SK-N-SH treated with all-trans-retinoic acid at 6 μM for 48 hours (cell line): ENCODE measurements at regions not wholly inside any gene's neighbourhood (a gene's known extent, or its start where the extent isn't known, plus 50 kb on each side); places are given as distances from the start of the nearest gene placed in this dataset.

Source experiments
- ATAC-seq: fragments of 200-7000 bp; cut with Tn5 transposase; 3 replicates; pipeline ENCODE4 v1.9.1; 2020; ENCODE audit warnings: mild to moderate bottlenecking, moderate library complexity
- ARNTL ChIP-seq: fragments of 450-650 bp; formaldehyde crosslinking; IDR thresholded peaks from 2 replicates; pipeline ENCODE4 v1.5.0; 2020; ENCODE audit warnings: low read depth, mild to moderate bottlenecking, moderate library complexity, borderline replicate concordance
- BACH2 ChIP-seq: fragments of 250-450 bp; sonication (Bioruptor Pico); IDR thresholded peaks from 2 replicates; pipeline ENCODE4 v1.9.0; 2021; ENCODE audit warnings: mild to moderate bottlenecking, borderline replicate concordance
- CSDC2 ChIP-seq: fragments of 250-450 bp; sonication (Bioruptor Pico); IDR thresholded peaks from 2 replicates; pipeline ENCODE4 v1.5.0; 2020; ENCODE audit warnings: mild to moderate bottlenecking, moderate library complexity
- CSRNP3 ChIP-seq: fragments of 250-450 bp; sonication (Bioruptor Pico); IDR thresholded peaks from 2 replicates; pipeline ENCODE4 v1.5.1; 2021; ENCODE audit warnings: mild to moderate bottlenecking, moderate library complexity
- ESRRG ChIP-seq: fragments of 250-450 bp; sonication (Bioruptor Pico); IDR thresholded peaks from 2 replicates; pipeline ENCODE4 v1.6.1; 2021; ENCODE audit warnings: mild to moderate bottlenecking
- GLIS3 ChIP-seq: fragments of 250-450 bp; sonication (Bioruptor Pico); IDR thresholded peaks from 2 replicates; pipeline ENCODE4 v1.5.0; 2020; ENCODE audit warnings: mild to moderate bottlenecking, moderate library complexity
- ISL1 ChIP-seq: fragments of 250-450 bp; sonication (Bioruptor Pico); IDR thresholded peaks from 2 replicates; pipeline ENCODE4 v2.1.2; 2022; ENCODE audit warnings: mild to moderate bottlenecking, moderate library complexity
- OSR1 ChIP-seq: fragments of 250-450 bp; sonication (Bioruptor Pico); IDR thresholded peaks from 2 replicates; pipeline ENCODE4 v1.8.0; 2022; ENCODE audit warnings: moderate library complexity, mild to moderate bottlenecking, inconsistent platforms
- PPARA ChIP-seq: fragments of 250-450 bp; sonication (Bioruptor Pico); IDR thresholded peaks from 2 replicates; pipeline ENCODE4 v1.5.0; 2020; ENCODE audit warnings: mild to moderate bottlenecking, borderline replicate concordance
- RARB ChIP-seq: fragments of 250-450 bp; sonication (Bioruptor Pico); IDR thresholded peaks from 2 replicates; pipeline ENCODE4 v1.8.0; 2021; ENCODE audit warnings: mild to moderate bottlenecking, moderate library complexity
- SNAI2 ChIP-seq: fragments of 250-450 bp; sonication (Bioruptor Pico); IDR thresholded peaks from 2 replicates; pipeline ENCODE4 v1.5.0; 2020; ENCODE audit warnings: mild to moderate bottlenecking, moderate library complexity
- TOX ChIP-seq: fragments of 250-450 bp; sonication (Bioruptor Pico); IDR thresholded peaks from 2 replicates; pipeline ENCODE4 v1.8.0; 2021; ENCODE audit warnings: mild to moderate bottlenecking, moderate library complexity, borderline replicate concordance
- ZFP3 ChIP-seq: fragments of 250-450 bp; sonication (Bioruptor Pico); IDR thresholded peaks from 2 replicates; pipeline ENCODE4 v1.5.0; 2020; ENCODE audit warnings: mild to moderate bottlenecking, moderate library complexity
- ZFP30 ChIP-seq: fragments of 450-650 bp; formaldehyde crosslinking; IDR thresholded peaks from 2 replicates; pipeline ENCODE4 v1.5.0; 2022; ENCODE audit warnings: mild to moderate bottlenecking, moderate library complexity
- ZNF565 ChIP-seq: fragments of 450-650 bp; formaldehyde crosslinking; conservative IDR thresholded peaks from 2 replicates; pipeline ENCODE4 v1.5.0; 2020; ENCODE audit warnings: low read depth, mild to moderate bottlenecking, moderate library complexity
- ZNF70 ChIP-seq: fragments of 450-650 bp; formaldehyde crosslinking; IDR thresholded peaks from 2 replicates; pipeline ENCODE4 v1.5.0; 2020; ENCODE audit warnings: mild to moderate bottlenecking, moderate library complexity
- ZNF8 ChIP-seq: fragments of 450-650 bp; formaldehyde crosslinking; IDR thresholded peaks from 2 replicates; pipeline ENCODE4 v1.5.0; 2020; ENCODE audit warnings: mild to moderate bottlenecking, moderate library complexity
- TF ChIP-seq, protein P1 (sequence below): fragments of 250-450 bp; sonication (Bioruptor Pico); IDR thresholded peaks from 2 replicates; pipeline ENCODE4 v1.5.1; 2020; ENCODE audit warnings: low read depth, mild to moderate bottlenecking, moderate library complexity
- TF ChIP-seq, protein P2 (sequence below): fragments of 250-450 bp; sonication (Bioruptor Pico); IDR thresholded peaks from 2 replicates; pipeline ENCODE4 v1.8.0; 2020; ENCODE audit warnings: mild to moderate bottlenecking, moderate library complexity, borderline replicate concordance
- TF ChIP-seq, protein P3 (sequence below): fragments of 250-450 bp; sonication (Bioruptor Pico); IDR thresholded peaks from 2 replicates; pipeline ENCODE4 v1.8.0; 2021; ENCODE audit warnings: low read depth, mild to moderate bottlenecking, moderate library complexity, borderline replicate concordance

DNA sequence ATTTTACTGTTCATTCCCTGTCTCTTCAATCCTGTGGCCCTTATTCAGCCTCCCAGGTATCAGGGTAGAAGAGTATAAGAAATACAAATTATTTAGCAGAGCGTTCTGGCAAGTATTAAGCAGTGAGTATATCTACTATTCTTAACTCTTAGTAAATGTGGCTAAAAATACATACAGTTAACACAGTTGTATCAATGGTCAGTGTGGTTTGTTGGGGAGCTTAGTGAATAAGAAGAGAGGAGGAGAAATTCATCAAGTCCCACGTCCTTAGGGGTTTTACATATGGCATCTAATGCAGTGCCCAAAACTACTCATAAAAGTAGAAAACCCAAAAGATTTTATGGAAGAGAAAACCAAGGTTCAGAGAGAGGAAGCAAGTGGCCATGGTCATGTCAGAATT lies 691.0 kb upstream of the SGCG start:
- ATAC-seq: no peak
- TF ChIP-seq ESRRG (CRISPR knock-in tag): no peak
- TF ChIP-seq CSDC2 (CRISPR knock-in tag): no peak
- TF ChIP-seq BACH2 (CRISPR knock-in tag): no peak
- no peak for TF ChIP-seq ARNTL (CRISPR knock-in tag)
- no peak for TF ChIP-seq ZFP30 (CRISPR knock-in tag)
- no peak for TF ChIP-seq ZNF8 (CRISPR knock-in tag)
- TF ChIP-seq OSR1: no peak
- no peak for TF ChIP-seq ISL1 (CRISPR knock-in tag)
- TF ChIP-seq GLIS3 (CRISPR knock-in tag): no peak

DNA sequence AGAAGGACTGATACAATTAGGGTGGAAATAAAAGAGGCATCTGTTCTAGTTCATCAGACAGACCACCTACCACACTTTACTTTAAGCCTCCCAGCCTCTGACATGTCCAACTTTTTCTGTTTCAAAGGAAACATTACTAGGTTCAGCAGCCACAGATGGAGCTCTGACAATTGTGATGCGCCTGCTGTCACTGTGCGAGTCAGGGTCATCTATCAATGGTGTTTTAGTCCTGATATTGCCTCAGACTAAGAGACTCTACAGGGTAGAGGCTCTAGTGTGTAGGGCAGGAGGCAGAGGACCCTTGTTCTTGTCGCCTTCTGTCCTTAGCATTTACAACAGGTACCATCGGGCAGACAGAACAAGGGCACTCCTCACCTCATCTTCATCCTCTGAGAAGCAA lies 685.0 kb upstream of the SGCG start:
- ATAC-seq: no peak
- TF ChIP-seq ZFP30 (CRISPR knock-in tag) (no peak), BACH2 (CRISPR knock-in tag) (no peak), TOX (CRISPR knock-in tag) (no peak), CSDC2 (CRISPR knock-in tag) (no peak), ZNF70 (CRISPR knock-in tag) (no peak), RARB (CRISPR knock-in tag) (no peak), ZNF565 (CRISPR knock-in tag) (no peak), CSRNP3 (no peak)
- TF ChIP-seq, protein P1, sequence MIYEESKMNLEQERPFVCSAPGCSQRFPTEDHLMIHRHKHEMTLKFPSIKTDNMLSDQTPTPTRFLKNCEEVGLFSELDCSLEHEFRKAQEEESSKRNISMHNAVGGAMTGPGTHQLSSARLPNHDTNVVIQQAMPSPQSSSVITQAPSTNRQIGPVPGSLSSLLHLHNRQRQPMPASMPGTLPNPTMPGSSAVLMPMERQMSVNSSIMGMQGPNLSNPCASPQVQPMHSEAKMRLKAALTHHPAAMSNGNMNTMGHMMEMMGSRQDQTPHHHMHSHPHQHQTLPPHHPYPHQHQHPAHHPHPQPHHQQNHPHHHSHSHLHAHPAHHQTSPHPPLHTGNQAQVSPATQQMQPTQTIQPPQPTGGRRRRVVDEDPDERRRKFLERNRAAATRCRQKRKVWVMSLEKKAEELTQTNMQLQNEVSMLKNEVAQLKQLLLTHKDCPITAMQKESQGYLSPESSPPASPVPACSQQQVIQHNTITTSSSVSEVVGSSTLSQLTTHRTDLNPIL (CRISPR knock-in tag): no peak
- TF ChIP-seq, protein P2, sequence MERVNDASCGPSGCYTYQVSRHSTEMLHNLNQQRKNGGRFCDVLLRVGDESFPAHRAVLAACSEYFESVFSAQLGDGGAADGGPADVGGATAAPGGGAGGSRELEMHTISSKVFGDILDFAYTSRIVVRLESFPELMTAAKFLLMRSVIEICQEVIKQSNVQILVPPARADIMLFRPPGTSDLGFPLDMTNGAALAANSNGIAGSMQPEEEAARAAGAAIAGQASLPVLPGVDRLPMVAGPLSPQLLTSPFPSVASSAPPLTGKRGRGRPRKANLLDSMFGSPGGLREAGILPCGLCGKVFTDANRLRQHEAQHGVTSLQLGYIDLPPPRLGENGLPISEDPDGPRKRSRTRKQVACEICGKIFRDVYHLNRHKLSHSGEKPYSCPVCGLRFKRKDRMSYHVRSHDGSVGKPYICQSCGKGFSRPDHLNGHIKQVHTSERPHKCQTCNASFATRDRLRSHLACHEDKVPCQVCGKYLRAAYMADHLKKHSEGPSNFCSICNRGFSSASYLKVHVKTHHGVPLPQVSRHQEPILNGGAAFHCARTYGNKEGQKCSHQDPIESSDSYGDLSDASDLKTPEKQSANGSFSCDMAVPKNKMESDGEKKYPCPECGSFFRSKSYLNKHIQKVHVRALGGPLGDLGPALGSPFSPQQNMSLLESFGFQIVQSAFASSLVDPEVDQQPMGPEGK: no peak
- TF ChIP-seq, protein P3, sequence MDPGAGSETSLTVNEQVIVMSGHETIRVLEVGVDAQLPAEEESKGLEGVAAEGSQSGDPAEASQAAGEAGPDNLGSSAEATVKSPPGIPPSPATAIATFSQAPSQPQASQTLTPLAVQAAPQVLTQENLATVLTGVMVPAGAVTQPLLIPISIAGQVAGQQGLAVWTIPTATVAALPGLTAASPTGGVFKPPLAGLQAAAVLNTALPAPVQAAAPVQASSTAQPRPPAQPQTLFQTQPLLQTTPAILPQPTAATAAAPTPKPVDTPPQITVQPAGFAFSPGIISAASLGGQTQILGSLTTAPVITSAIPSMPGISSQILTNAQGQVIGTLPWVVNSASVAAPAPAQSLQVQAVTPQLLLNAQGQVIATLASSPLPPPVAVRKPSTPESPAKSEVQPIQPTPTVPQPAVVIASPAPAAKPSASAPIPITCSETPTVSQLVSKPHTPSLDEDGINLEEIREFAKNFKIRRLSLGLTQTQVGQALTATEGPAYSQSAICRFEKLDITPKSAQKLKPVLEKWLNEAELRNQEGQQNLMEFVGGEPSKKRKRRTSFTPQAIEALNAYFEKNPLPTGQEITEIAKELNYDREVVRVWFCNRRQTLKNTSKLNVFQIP (CRISPR knock-in tag): no peak

GRCh38 chr13:22496803-22497508 lies 683.8 kb upstream of the SGCG start:
- TF ChIP-seq SNAI2 (no peak), OSR1 (no peak), ZFP3 (CRISPR knock-in tag) (no peak)
- ATAC-seq: no peak

- no peak for TF ChIP-seq ARNTL (CRISPR knock-in tag)
- TF ChIP-seq CSRNP3: no peak
- no peak for TF ChIP-seq SNAI2
- no peak for TF ChIP-seq ISL1 (CRISPR knock-in tag)
- no peak for TF ChIP-seq ZNF565 (CRISPR knock-in tag)
- TF ChIP-seq GLIS3 (CRISPR knock-in tag): no peak
- no peak for TF ChIP-seq RARB (CRISPR knock-in tag)
- TF ChIP-seq ZFP30 (CRISPR knock-in tag): no peak
- TF ChIP-seq, protein P2: no peak
- TF ChIP-seq BACH2 (CRISPR knock-in tag): no peak
- no peak for TF ChIP-seq PPARA (CRISPR knock-in tag)
- no peak for TF ChIP-seq ESRRG (CRISPR knock-in tag)
- TF ChIP-seq ZFP3 (CRISPR knock-in tag): no peak
- no peak for TF ChIP-seq ZNF8 (CRISPR knock-in tag)
- no peak for ATAC-seq
These were observed 682.6 kb upstream of the SGCG start for GRCh38 chr13:22497991-22498780.
